ENCODE measurements at regions not wholly inside any gene's neighbourhood (a gene's known extent, or its start where the extent isn't known, plus 50 kb on each side); places are given as distances from the start of the nearest gene placed in this dataset.

- peaks cover under 1% of the 10 kb centered on the region for H3K27me3 Mint-ChIP-seq (ENCODE audit: low read depth)
- TF ChIP-seq, protein P1, sequence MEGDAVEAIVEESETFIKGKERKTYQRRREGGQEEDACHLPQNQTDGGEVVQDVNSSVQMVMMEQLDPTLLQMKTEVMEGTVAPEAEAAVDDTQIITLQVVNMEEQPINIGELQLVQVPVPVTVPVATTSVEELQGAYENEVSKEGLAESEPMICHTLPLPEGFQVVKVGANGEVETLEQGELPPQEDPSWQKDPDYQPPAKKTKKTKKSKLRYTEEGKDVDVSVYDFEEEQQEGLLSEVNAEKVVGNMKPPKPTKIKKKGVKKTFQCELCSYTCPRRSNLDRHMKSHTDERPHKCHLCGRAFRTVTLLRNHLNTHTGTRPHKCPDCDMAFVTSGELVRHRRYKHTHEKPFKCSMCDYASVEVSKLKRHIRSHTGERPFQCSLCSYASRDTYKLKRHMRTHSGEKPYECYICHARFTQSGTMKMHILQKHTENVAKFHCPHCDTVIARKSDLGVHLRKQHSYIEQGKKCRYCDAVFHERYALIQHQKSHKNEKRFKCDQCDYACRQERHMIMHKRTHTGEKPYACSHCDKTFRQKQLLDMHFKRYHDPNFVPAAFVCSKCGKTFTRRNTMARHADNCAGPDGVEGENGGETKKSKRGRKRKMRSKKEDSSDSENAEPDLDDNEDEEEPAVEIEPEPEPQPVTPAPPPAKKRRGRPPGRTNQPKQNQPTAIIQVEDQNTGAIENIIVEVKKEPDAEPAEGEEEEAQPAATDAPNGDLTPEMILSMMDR (IDR thresholded peaks at IDR 0.05; ENCODE audit: unreplicated experiment in 3 of 3), result no peak
Measured at GRCh38 chr18:59784694-59785093, 87.5 kb upstream of the CCBE1 start.

GRCh38 chr18:59783138-59783537, 85.9 kb upstream of the CCBE1 start:
- no peaks in the 10 kb centered on the region for H3K36me3 Mint-ChIP-seq (ENCODE audit: low read depth)
- H3K9me3 Mint-ChIP-seq, result no peaks in the 10 kb centered on the region
- H3K4me1 Mint-ChIP-seq, result peaks cover 8% of the 10 kb centered on the region
- H3K4me3 Mint-ChIP-seq, result no peak overlapping the region
- no peaks in the 10 kb centered on the region for H3K27me3 Mint-ChIP-seq (ENCODE audit: low read depth)
- peak overlapping the region in 1 of 3 experiments; percentile 27 for H3K27ac Mint-ChIP-seq
- TF ChIP-seq, protein P1 (IDR thresholded peaks at IDR 0.05; ENCODE audit: unreplicated experiment in 3 of 3), result peak; percentile 38 to 57 (median 56)

More at GRCh38 chr18:59784694-59785093, 87.5 kb upstream of the CCBE1 start:
- Mint-ChIP-seq H3K36me3 (ENCODE audit: low read depth) (no peaks in the 10 kb centered on the region), H3K9me3 (no peaks in the 10 kb centered on the region), H3K4me3 (no peak overlapping the region), H3K27ac (no peak overlapping the region), H3K4me1 (peaks cover 9% of the 10 kb centered on the region)

- no peaks in the 10 kb centered on the region for H3K36me3 Mint-ChIP-seq (ENCODE audit: low read depth)
- TF ChIP-seq, protein P1 (IDR thresholded peaks at IDR 0.05; ENCODE audit: unreplicated experiment in 3 of 3), result no peak
- no peak overlapping the region for H3K4me3 Mint-ChIP-seq
- peaks cover 9% of the 10 kb centered on the region for H3K9me3 Mint-ChIP-seq
- H3K27ac Mint-ChIP-seq, result no peak overlapping the region
- H3K4me1 Mint-ChIP-seq, result peaks cover 4% of the 10 kb centered on the region
- peaks cover 8% of the 10 kb centered on the region for H3K27me3 Mint-ChIP-seq (ENCODE audit: low read depth)
Measured at GRCh38 chr18:59779979-59780378, 82.8 kb upstream of the CCBE1 start.

DNA sequence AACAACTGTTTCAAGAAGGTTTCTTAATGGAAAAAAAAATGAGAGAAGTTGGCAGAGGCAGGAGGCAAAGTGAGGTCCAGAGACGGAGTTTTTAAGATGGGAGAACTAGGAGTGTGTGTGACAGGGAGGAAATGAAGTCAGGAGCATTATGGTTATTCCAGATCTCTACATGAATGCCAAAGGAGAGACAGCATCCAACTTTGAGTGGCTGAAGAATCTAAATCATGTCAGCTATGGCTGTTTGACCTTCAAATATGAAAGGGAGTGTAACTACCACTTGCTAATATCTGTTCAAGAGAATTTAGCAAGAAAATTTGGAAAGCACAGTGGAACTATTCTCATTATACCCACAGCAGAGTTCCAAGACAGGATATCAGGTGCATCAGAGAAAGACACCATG, 81.2 kb upstream of the CCBE1 start:
- peaks cover 10% of the 10 kb centered on the region for H3K27me3 Mint-ChIP-seq (ENCODE audit: low read depth)
- no peak overlapping the region for H3K4me3 Mint-ChIP-seq
- no peak overlapping the region for H3K27ac Mint-ChIP-seq
- TF ChIP-seq, protein P1 (IDR thresholded peaks at IDR 0.05; ENCODE audit: unreplicated experiment in 3 of 3), result no peak
- H3K9me3 Mint-ChIP-seq, result peaks cover 17% of the 10 kb centered on the region
- H3K36me3 Mint-ChIP-seq (ENCODE audit: low read depth), result no peaks in the 10 kb centered on the region
- peaks cover 4% of the 10 kb centered on the region for H3K4me1 Mint-ChIP-seq

DNA sequence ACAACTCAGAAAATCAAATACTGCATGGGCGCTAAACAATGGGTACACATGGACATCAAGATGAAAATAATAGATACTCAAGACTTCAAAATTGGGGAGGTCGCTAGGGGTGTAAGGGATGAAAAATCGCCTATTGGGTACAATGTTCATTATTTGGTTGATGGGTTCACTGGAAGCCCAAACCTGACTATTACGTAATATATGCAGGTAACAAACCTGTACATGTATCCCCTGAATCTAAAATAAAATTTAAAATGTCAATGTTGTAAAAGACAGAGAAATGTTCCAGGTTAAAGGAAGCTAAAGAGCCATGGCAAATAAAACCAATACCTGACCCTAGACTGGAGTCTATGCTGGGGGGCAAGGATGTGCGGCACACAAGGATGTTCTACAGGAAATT, 80.4 kb upstream of the CCBE1 start:
- Mint-ChIP-seq H3K27ac (no peak overlapping the region), H3K36me3 (ENCODE audit: low read depth) (no peaks in the 10 kb centered on the region), H3K27me3 (ENCODE audit: low read depth) (peaks cover 10% of the 10 kb centered on the region), H3K4me1 (no peaks in the 10 kb centered on the region), H3K4me3 (no peak overlapping the region), H3K9me3 (peaks cover 22% of the 10 kb centered on the region)
- TF ChIP-seq, protein P1 (IDR thresholded peaks at IDR 0.05; ENCODE audit: unreplicated experiment in 3 of 3), result no peak

DNA sequence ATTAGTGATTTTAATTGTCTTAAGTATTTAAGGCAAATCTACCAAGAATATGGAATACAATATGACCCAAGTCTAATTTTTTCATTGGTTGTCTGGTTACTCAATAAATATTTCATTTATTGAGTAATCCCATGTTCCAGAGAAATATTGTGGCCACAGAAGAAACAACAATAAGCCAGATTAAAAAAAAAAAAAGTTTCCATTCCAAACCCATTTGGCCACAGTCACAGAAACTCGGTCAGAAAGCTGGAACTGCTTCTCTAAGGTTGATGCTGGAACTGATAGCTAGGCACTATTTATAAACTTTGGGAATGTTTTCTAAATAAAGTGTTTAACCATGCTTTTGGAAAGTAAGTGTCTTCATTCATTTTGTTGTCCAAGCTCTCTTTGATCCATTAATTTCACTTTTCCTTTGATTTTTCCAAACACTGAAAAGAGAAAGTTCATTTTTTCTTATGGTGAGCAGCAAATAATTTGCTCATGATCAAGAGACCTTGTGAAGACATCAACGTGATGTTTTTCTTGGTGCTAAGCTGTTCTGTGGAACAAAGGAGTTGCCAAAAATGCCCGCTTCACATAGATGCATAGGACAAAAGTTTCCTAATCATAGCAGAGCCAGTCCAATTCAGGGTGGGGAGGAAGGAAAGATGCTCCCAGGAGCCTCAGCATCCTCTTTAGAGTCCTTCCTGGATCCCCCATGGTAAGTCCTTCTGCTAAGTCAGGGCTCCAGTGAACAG, 72.1 kb upstream of the CCBE1 start:
- no peak overlapping the region for H3K4me3 Mint-ChIP-seq
- H3K36me3 Mint-ChIP-seq (ENCODE audit: low read depth), result no peaks in the 10 kb centered on the region
- H3K27ac Mint-ChIP-seq, result no peak overlapping the region
- peaks cover 18% of the 10 kb centered on the region for H3K4me1 Mint-ChIP-seq
- H3K27me3 Mint-ChIP-seq (ENCODE audit: low read depth), result no peaks in the 10 kb centered on the region
- TF ChIP-seq, protein P1 (IDR thresholded peaks at IDR 0.05; ENCODE audit: unreplicated experiment in 3 of 3), result no peak
- H3K9me3 Mint-ChIP-seq, result peaks cover 15% of the 10 kb centered on the region

All from nephron (organoid).